GM12873 (cell line): ENCODE measurements at regions not wholly inside any gene's neighbourhood (a gene's known extent, or its start where the extent isn't known, plus 50 kb on each side); places are given as distances from the start of the nearest gene placed in this dataset.

Source experiments
- CTCF ChIP-seq: IDR thresholded peaks from 2 replicates; pipeline ENCODE4 v1.5.1; 2012; ENCODE audit warnings: low read depth, mild to moderate bottlenecking, moderate library complexity, low read length, control low read depth; ENCODE audit not compliant: insufficient read depth; ENCODE audit errors: missing control alignments

- TF ChIP-seq CTCF, result no peak
Measured at GRCh38 chr6:71399279-71399678, 110.7 kb downstream of the OGFRL1 start.

GRCh38 chr6:71400852-71401251, 112.2 kb downstream of the OGFRL1 start:
- TF ChIP-seq CTCF, result no peak

GRCh38 chr6:71402096-71402495, 113.5 kb downstream of the OGFRL1 start:
- no peak for TF ChIP-seq CTCF

GRCh38 chr6:71403422-71404134, 115.0 kb downstream of the OGFRL1 start:
- TF ChIP-seq CTCF, result no peak

- TF ChIP-seq CTCF, result no peak
Measured at GRCh38 chr6:71404145-71404966, 115.7 kb downstream of the OGFRL1 start.

GRCh38 chr6:71404967-71405278, 116.3 kb downstream of the OGFRL1 start:
- no peak for TF ChIP-seq CTCF

GRCh38 chr6:71405416-71405815, 116.8 kb downstream of the OGFRL1 start:
- no peak for TF ChIP-seq CTCF
